GM13976 (cell line): ENCODE measurements at regions not wholly inside any gene's neighbourhood (a gene's known extent, or its start where the extent isn't known, plus 50 kb on each side); places are given as distances from the start of the nearest gene placed in this dataset.

Experiments used
- DNase-seq: peaks from one replicate; pipeline ENCODE4 v3.0.0; 2012; ENCODE audit warnings: low spot score
- CTCF ChIP-seq: IDR thresholded peaks from 2 replicates; pipeline ENCODE4 v1.5.1; 2012; ENCODE audit warnings: borderline replicate concordance, mild to moderate bottlenecking; ENCODE audit not compliant: insufficient read depth; ENCODE audit errors: extremely low read depth, missing control alignments, control extremely low read depth
- in situ Hi-C: fragments of 300-500 bp; cut with MboI; formaldehyde crosslinking; loops from one replicate; pipeline ENCODE4 v1.12.0; 2022; ENCODE audit warnings: low sequenced_read_pairs, mixed read lengths, inconsistent platforms; ENCODE audit not compliant: unreplicated experiment

- no peak for TF ChIP-seq CTCF
- in situ Hi-C loops = no loop called here
- no peak for DNase-seq
Measured at GRCh38 chr7:84536271-84536870, 341.8 kb upstream of the SEMA3A start.

GRCh38 chr7:84535580-84536270 is 341.1 kb upstream of the SEMA3A start:
- no peak for DNase-seq
- TF ChIP-seq CTCF = no peak
- in situ Hi-C loops = no loop called here

- no peak for DNase-seq
Measured at GRCh38 chr7:84533182-84533581, 338.6 kb upstream of the SEMA3A start.

GRCh38 chr7:84532196-84532595 is 337.6 kb upstream of the SEMA3A start:
- no peak for DNase-seq
- in situ Hi-C loops = no loop called here
- TF ChIP-seq CTCF = no peak

More at GRCh38 chr7:84533182-84533581, 338.6 kb upstream of the SEMA3A start:
- in situ Hi-C loops = no loop called here
- TF ChIP-seq CTCF = no peak

- no peak for DNase-seq
- no peak for TF ChIP-seq CTCF
- in situ Hi-C loops = no loop called here
Measured at GRCh38 chr7:84529480-84530205, 335.1 kb upstream of the SEMA3A start.

- in situ Hi-C loops = no loop called here
- DNase-seq = no peak
- no peak for TF ChIP-seq CTCF
Measured at GRCh38 chr7:84528756-84529479, 334.3 kb upstream of the SEMA3A start.
